Skin epidermis (tissue), 12 donors: ENCODE measurements at regions not wholly inside any gene's neighbourhood (a gene's known extent, or its start where the extent isn't known, plus 50 kb on each side); places are given as distances from the start of the nearest gene placed in this dataset.
"Not testable (repeated sequence)": the region's sequence is repeated elsewhere in the genome, so short reads cannot be mapped to it uniquely, and the experiment has no call there.

Experiments used
- H3K27ac ChIP-seq, 21 experiments: fragments of 200-600 bp; sonication (generic) in 11 of 21; one replicate each; pipeline ENCODE4 v1.5.0; 2020; ENCODE audit warnings: mild to moderate bottlenecking in 3 of 21, inconsistent platforms in 2 of 21, moderate library complexity in 2 of 21
- H3K4me3 ChIP-seq, 7 experiments: fragments of 200-600 bp; sonication (generic) in 2 of 7; one replicate each; pipeline ENCODE4 v1.5.0; 2020; ENCODE audit warnings: inconsistent platforms in 2 of 7, mild to moderate bottlenecking in 2 of 7, moderate library complexity in 1 of 7

- no peak overlapping the region for H3K4me3 ChIP-seq
- H3K27ac ChIP-seq, result no peak overlapping the region
Observed at GRCh38 chr14:71563492-71564153, 368.6 kb upstream of the RGS6 start.

GRCh38 chr14:71566276-71566675, 366.0 kb upstream of the RGS6 start:
- Histone ChIP-seq H3K4me3 (no peak overlapping the region), H3K27ac (no peak overlapping the region)

- not testable (repeated sequence) for H3K4me3 ChIP-seq, H3K27ac ChIP-seq
Observed at GRCh38 chr14:71567499-71568133, 364.6 kb upstream of the RGS6 start.

GRCh38 chr14:71574976-71575375, 357.3 kb upstream of the RGS6 start:
- H3K4me3 ChIP-seq, result no peak overlapping the region

GRCh38 chr14:71576472-71576871, 355.8 kb upstream of the RGS6 start:
- H3K27ac ChIP-seq, result no peak overlapping the region
- no peak overlapping the region for H3K4me3 ChIP-seq

More at GRCh38 chr14:71574976-71575375, 357.3 kb upstream of the RGS6 start:
- no peak overlapping the region for H3K27ac ChIP-seq

GRCh38 chr14:71579331-71579730, 352.9 kb upstream of the RGS6 start:
- Histone ChIP-seq H3K27ac (no peak overlapping the region), H3K4me3 (no peak overlapping the region)

GRCh38 chr14:71582705-71583104, 349.5 kb upstream of the RGS6 start:
- H3K27ac ChIP-seq, result peak overlapping the region in 1 of 21 experiments; percentile 20
- no peak overlapping the region for H3K4me3 ChIP-seq

GRCh38 chr14:71583194-71583593, 349.0 kb upstream of the RGS6 start:
- Histone ChIP-seq H3K4me3 (no peak overlapping the region), H3K27ac (peak overlapping the region in 1 of 21 experiments; percentile 20)

GRCh38 chr14:71583705-71584104, 348.5 kb upstream of the RGS6 start:
- no peak overlapping the region for H3K4me3 ChIP-seq
- no peak overlapping the region for H3K27ac ChIP-seq

GRCh38 chr14:71585361-71585760, 346.9 kb upstream of the RGS6 start:
- Histone ChIP-seq H3K27ac (no peak overlapping the region), H3K4me3 (no peak overlapping the region)

- Histone ChIP-seq H3K4me3 (peak overlapping the region in 1 of 7 experiments; percentile 15), H3K27ac (peak overlapping the region in 1 of 21 experiments; percentile 7)
Observed at GRCh38 chr14:71586131-71586897, 345.9 kb upstream of the RGS6 start.

- H3K4me3 ChIP-seq, result no peak overlapping the region
- peak overlapping the region in 1 of 21 experiments; percentile 6 for H3K27ac ChIP-seq
Observed at GRCh38 chr14:71588028-71588427, 344.2 kb upstream of the RGS6 start.

GRCh38 chr14:71588576-71589215, 343.5 kb upstream of the RGS6 start:
- no peak overlapping the region for H3K27ac ChIP-seq
- H3K4me3 ChIP-seq, result no peak overlapping the region

- no peak overlapping the region for H3K27ac ChIP-seq
- no peak overlapping the region for H3K4me3 ChIP-seq
Observed at GRCh38 chr14:71589609-71590008, 342.6 kb upstream of the RGS6 start.

- Histone ChIP-seq H3K27ac (no peak overlapping the region), H3K4me3 (no peak overlapping the region)
Observed at GRCh38 chr14:71590131-71590530, 342.1 kb upstream of the RGS6 start.

GRCh38 chr14:71591231-71591630, 341.0 kb upstream of the RGS6 start:
- Histone ChIP-seq H3K27ac (no peak overlapping the region), H3K4me3 (no peak overlapping the region)

GRCh38 chr14:71591929-71592328, 340.3 kb upstream of the RGS6 start:
- Histone ChIP-seq H3K4me3 (no peak overlapping the region), H3K27ac (no peak overlapping the region)

GRCh38 chr14:71592361-71592760, 339.9 kb upstream of the RGS6 start:
- no peak overlapping the region for H3K27ac ChIP-seq

GRCh38 chr14:71593966-71594365, 338.3 kb upstream of the RGS6 start:
- H3K4me3 ChIP-seq, result no peak overlapping the region
- no peak overlapping the region for H3K27ac ChIP-seq

More at GRCh38 chr14:71592361-71592760, 339.9 kb upstream of the RGS6 start:
- no peak overlapping the region for H3K4me3 ChIP-seq

- H3K27ac ChIP-seq, result no peak overlapping the region
- no peak overlapping the region for H3K4me3 ChIP-seq
Observed at GRCh38 chr14:71594821-71595220, 337.4 kb upstream of the RGS6 start.
